ENCODE measurements at regions not wholly inside any gene's neighbourhood (a gene's known extent, or its start where the extent isn't known, plus 50 kb on each side); places are given as distances from the start of the nearest gene placed in this dataset.
A peak's percentile ranks its signal among the peaks of the same experiment; 100 is the strongest.
"Not testable (repeated sequence)": the region's sequence is repeated elsewhere in the genome, so short reads cannot be mapped to it uniquely, and the experiment has no call there.

GRCh38 chr7:131689662-131690234, 133.3 kb upstream of the PODXL start:
- H3K27ac Mint-ChIP-seq: no peak overlapping the region
- peaks cover 39% of the 10 kb centered on the region for H3K27me3 Mint-ChIP-seq
- H3K4me3 Mint-ChIP-seq: no peak overlapping the region
- peaks cover 0 to 1% (median 0%) of the 10 kb centered on the region in 3 donors for H3K9me3 Mint-ChIP-seq
- H3K36me3 Mint-ChIP-seq: no peaks in the 10 kb centered on the region
- H3K4me1 Mint-ChIP-seq: peaks cover 0 to 6% (median 4%) of the 10 kb centered on the region in 3 donors

DNA sequence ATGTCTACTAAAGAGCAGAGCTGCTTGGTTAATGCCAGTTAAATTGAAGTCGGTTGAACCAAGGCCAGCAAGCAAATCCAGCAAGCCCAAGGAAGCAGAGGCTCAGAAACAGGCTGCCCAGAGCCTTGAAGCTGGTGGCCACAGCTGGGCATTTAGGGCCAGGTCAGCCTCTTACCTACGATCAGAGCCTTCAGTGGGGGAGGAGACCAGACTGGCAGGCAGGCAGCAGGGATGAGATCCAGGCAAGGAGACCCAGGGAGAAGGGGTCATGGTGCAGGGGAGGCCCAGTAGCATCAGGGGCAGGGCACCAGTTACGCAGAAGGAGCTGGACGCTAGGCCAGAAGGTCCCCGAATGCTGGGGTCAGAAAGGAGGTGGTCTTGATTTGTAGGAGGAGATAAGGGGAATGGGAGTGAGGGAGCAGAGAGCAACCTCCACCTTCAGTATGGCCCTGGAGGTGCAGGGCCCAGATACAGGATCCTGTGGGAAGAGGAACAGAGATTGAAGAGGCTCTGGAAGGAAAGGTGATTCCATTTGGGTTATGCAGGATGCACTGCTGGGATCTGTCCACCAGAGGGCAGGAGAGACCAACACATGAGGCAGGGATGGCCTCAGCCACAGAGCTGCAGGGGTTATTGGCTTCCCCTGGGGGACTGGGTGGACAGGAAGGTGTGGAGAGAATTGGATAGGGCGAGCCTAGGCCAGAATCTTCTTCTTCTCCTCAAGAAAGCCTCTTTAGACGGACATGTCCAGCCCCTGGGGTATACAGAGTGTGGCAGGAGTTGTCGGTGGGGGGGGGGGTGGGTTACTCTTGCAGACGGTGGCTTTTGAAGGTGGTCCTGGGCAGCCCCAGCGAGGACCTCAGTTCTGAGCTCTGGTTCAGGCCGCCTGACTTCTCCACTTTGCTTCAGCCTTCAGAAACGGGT, 132.6 kb upstream of the PODXL start:
- Mint-ChIP-seq H3K4me3 (no peak overlapping the region), H3K4me1 (peaks cover 0 to 6% (median 4%) of the 10 kb centered on the region in 3 donors), H3K27ac (no peak overlapping the region), H3K9me3 (peaks cover 0 to 1% (median 0%) of the 10 kb centered on the region in 3 donors), H3K27me3 (peaks cover 39% of the 10 kb centered on the region), H3K36me3 (no peaks in the 10 kb centered on the region)

DNA sequence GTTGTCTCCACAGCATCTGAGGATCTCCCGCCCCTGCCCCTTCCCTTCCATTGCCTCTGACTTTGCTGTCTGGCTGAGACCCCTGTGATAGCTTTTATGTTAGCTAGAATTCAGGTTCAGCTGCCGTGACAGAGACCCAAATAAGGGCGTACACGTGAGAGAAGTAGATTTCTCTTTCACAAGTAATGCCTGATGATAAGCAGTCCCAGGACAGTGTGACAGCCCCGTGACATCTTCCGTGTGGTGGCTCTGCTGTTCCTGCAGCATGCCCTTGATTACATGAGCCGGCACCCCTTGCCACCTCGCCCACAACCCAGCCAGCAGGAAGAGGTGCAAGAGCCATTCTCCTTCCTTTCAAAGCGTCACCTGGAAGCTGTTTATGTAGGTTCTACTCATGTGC, 130.9 kb upstream of the PODXL start:
- Mint-ChIP-seq H3K4me1 (peaks cover 0 to 8% (median 5%) of the 10 kb centered on the region in 3 donors), H3K4me3 (no peak overlapping the region), H3K27me3 (peaks cover 34% of the 10 kb centered on the region), H3K9me3 (peaks cover 0 to 1% (median 0%) of the 10 kb centered on the region in 3 donors), H3K27ac (peak overlapping the region in 1 of 3 donors; percentile 39), H3K36me3 (no peaks in the 10 kb centered on the region)

- Mint-ChIP-seq H3K4me3 (no peak overlapping the region), H3K36me3 (no peaks in the 10 kb centered on the region), H3K4me1 (peaks cover 0 to 8% (median 3%) of the 10 kb centered on the region in 3 donors), H3K27ac (no peak overlapping the region), H3K9me3 (no peaks in the 10 kb centered on the region), H3K27me3 (peaks cover 29% of the 10 kb centered on the region)
Observed at GRCh38 chr7:131686833-131687232, 130.4 kb upstream of the PODXL start.

DNA sequence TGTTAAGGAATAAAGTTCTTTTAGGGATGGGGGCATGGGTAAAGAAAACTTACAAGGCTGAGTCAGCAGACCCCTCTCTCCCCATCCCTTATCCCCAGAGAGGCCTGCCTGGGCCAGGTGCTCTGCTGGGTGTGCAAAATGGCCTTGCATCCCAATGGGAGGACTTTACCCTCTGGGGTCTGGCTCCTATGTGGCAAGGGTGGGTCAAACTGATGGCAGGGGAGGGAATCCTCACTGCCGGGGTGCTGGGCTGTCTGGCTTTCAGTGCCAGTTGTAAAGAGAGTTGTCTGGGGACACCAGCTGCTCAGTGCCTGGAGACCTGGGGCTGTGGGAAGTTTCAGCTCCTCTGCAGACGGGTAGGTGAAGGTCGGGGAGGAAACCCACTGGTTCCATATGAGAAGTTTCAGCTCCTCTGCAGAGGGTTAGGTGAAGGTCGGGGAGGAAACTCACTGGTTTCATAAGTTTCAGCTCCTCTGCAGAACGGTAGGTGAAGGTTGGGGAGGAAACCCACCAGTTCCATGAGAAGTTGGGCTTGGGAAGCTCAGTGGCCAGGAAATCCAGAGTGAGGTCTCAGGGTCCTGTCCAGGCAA, 127.2 kb upstream of the PODXL start:
- Mint-ChIP-seq H3K27ac (no peak overlapping the region), H3K27me3 (peaks cover 11% of the 10 kb centered on the region), H3K4me1 (peaks cover 0 to 3% (median 0%) of the 10 kb centered on the region in 3 donors), H3K4me3 (no peak overlapping the region), H3K36me3 (no peaks in the 10 kb centered on the region), H3K9me3 (peaks cover 0 to 4% (median 0%) of the 10 kb centered on the region in 3 donors)

- Mint-ChIP-seq H3K27me3 (peaks cover 6% of the 10 kb centered on the region), H3K27ac (no peak overlapping the region), H3K4me1 (peaks cover 0 to 3% (median 0%) of the 10 kb centered on the region in 3 donors), H3K4me3 (no peak overlapping the region), H3K36me3 (no peaks in the 10 kb centered on the region), H3K9me3 (peaks cover 0 to 4% (median 0%) of the 10 kb centered on the region in 3 donors)
Observed at GRCh38 chr7:131681961-131682360, 125.5 kb upstream of the PODXL start.

DNA sequence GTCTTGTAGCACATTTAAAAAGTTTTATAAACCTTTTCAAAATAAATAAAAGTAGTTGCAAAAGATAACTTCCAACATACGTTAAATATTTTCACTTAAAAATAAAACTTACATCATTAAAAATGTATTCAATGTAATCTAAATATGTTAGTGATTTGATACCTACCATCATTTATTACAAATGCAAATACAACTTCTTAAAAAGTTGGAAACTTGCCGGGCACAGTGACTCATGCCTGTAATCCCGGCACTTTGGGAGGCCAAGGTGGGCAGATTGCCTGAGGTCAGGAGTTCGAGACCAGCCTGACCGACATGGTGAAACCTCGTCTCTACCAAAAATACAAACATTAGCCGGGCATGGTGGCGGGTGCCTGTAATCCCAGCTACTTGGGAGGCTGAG, 122.6 kb upstream of the PODXL start:
- H3K9me3 Mint-ChIP-seq, H3K36me3 Mint-ChIP-seq, H3K27ac Mint-ChIP-seq, H3K4me1 Mint-ChIP-seq, H3K4me3 Mint-ChIP-seq, H3K27me3 Mint-ChIP-seq: not testable (repeated sequence)

DNA sequence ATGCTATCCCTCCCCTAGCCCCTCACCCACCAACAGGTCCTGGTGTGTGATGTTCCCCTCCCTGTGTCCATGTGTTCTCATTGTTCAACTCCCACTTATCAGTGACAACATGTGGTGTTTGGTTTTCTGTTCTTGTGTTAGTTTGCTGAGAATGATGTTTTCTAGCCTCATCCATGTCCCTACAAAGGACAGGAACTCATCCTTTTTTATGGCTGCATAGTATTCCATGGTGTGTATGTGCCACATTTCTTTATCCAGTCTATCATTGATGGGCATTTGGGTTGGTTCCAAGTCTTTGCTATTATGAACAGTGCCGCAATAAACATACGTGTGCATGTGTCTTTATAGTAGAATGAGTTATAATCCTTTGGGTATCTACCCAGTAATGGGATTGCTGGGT, 120.4 kb upstream of the PODXL start:
- not testable (repeated sequence) for H3K4me3 Mint-ChIP-seq, H3K27me3 Mint-ChIP-seq, H3K4me1 Mint-ChIP-seq, H3K36me3 Mint-ChIP-seq, H3K9me3 Mint-ChIP-seq
- peak overlapping the region in 1 of 3 donors; percentile 19 for H3K27ac Mint-ChIP-seq

GRCh38 chr7:131674131-131674530, 117.7 kb upstream of the PODXL start:
- Mint-ChIP-seq H3K4me1 (no peaks in the 10 kb centered on the region), H3K4me3 (no peak overlapping the region), H3K27me3 (peaks cover 11% of the 10 kb centered on the region), H3K9me3 (no peaks in the 10 kb centered on the region), H3K27ac (peak overlapping the region in 1 of 3 donors; percentile 3), H3K36me3 (peaks cover 2% of the 10 kb centered on the region)

DNA sequence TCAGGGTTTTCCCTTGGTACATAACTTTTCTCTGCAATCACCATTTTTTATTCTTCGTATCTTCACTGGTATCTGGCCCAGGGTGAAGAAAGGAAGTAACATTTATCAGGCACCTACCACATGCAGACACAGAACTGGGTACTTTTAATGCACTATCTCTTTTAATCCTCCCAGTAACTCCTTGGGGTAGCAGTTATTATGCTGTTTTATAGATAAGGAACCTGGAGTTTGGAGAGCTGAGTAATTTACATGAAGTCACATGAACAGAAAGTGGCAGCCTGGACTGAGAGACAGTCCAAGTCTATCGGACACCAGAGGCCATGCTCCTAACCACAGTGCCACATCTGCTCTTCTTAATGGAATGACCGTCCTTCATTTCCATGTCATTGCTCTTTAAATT, 117.1 kb upstream of the PODXL start:
- Mint-ChIP-seq H3K27me3 (peaks cover 11% of the 10 kb centered on the region), H3K4me3 (no peak overlapping the region)

GRCh38 chr7:131670406-131670805, 114.0 kb upstream of the PODXL start:
- no peak overlapping the region for H3K4me3 Mint-ChIP-seq
- peaks cover 2 to 11% (median 10%) of the 10 kb centered on the region in 3 donors for H3K9me3 Mint-ChIP-seq
- peaks cover 2% of the 10 kb centered on the region for H3K36me3 Mint-ChIP-seq
- no peak overlapping the region for H3K27ac Mint-ChIP-seq
- H3K27me3 Mint-ChIP-seq: peaks cover 9% of the 10 kb centered on the region
- H3K4me1 Mint-ChIP-seq: no peaks in the 10 kb centered on the region

More for the DNA sequence above, 117.1 kb upstream of the PODXL start:
- Mint-ChIP-seq H3K4me1 (no peaks in the 10 kb centered on the region), H3K9me3 (no peaks in the 10 kb centered on the region), H3K36me3 (peaks cover 2% of the 10 kb centered on the region), H3K27ac (peak overlapping the region in 1 of 3 donors; percentile 3)

DNA sequence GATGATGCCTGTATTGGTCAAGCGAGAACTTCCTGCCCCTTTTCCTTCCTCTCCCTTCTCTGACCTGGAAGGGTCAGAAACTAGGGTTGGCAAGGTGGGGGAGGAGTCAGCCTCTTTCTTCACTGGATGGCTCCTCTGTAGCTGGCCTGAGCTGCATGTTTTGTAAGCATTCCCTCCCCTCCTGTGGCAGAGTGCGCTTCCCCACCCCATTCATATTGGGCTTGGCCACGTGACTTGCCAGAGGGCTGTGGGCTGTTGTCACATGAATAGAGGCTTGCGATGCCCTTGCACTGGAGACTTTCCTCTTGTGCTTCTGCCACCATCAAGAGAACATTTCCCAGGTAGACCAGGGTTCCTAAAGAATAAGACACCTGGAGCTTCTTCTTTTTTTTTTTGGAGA, 111.3 kb upstream of the PODXL start:
- Mint-ChIP-seq H3K27me3 (peaks cover 5% of the 10 kb centered on the region), H3K9me3 (peaks cover 2 to 15% (median 10%) of the 10 kb centered on the region in 3 donors), H3K36me3 (peaks cover under 1% of the 10 kb centered on the region), H3K27ac (peak overlapping the region in 1 of 3 donors; percentile 31), H3K4me3 (no peak overlapping the region), H3K4me1 (no peaks in the 10 kb centered on the region)

DNA sequence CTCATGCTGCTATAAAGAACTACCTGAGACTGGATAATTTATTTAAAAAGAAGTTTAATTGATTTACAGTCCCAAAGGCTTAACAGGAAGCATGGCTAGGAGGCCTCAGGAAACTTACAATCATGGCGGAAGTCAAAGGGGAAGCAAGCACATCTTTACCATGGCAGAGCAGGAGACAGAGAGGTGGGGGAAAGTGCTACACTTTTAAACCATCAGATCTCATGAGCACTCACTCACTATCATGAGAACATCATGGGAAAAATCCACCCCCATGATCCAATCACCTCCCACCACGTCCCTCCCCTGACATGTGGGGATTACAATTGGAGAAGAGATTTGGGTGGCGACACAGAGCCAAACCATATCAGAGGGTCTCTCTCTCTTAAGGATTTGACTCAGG, 108.6 kb upstream of the PODXL start:
- H3K36me3 Mint-ChIP-seq: no peaks in the 10 kb centered on the region
- no peaks in the 10 kb centered on the region for H3K4me1 Mint-ChIP-seq
- peaks cover 1% of the 10 kb centered on the region for H3K27me3 Mint-ChIP-seq
- H3K9me3 Mint-ChIP-seq: peaks cover 2 to 16% (median 10%) of the 10 kb centered on the region in 3 donors
- H3K27ac Mint-ChIP-seq: no peak overlapping the region
- peak overlapping the region in 1 of 4 donors; percentile 74 for H3K4me3 Mint-ChIP-seq

GRCh38 chr7:131664570-131664969, 108.1 kb upstream of the PODXL start:
- Mint-ChIP-seq H3K4me3 (no peak overlapping the region), H3K9me3 (peaks cover 2 to 16% (median 10%) of the 10 kb centered on the region in 3 donors), H3K27ac (no peak overlapping the region), H3K4me1 (no peaks in the 10 kb centered on the region), H3K36me3 (no peaks in the 10 kb centered on the region), H3K27me3 (peaks cover 1% of the 10 kb centered on the region)

DNA sequence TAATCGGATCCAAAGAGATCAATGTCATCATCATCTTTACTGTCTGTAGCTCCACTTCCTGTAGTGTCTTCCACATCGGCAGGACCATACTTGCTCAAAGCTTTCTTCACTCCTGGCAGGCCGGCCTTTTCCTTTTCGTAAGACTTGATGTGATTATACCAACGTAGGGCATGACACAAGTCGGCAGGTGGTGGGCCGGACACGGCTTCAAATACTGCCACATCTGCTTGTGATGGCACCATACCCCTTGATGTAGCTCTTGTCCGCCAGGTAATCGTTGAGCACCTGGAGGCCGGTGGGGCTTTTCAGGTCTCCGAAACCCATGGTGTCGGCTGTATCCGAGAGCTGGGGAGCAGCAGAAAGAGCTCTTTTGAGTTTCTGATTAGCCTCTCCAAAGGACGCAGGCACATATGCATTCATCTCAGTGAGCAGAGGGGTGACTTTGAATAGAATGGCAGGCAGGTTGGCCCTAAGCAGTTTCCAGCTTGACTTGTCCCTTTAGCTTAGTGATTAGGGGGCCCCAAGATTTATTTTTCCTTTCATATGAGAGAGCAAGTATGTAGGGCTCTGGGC, 106.0 kb upstream of the PODXL start:
- H3K4me3 Mint-ChIP-seq, H3K36me3 Mint-ChIP-seq: not testable (repeated sequence)
- H3K9me3 Mint-ChIP-seq: peaks cover 2 to 16% (median 10%) of the 10 kb centered on the region in 3 donors

More for the DNA sequence above, 106.0 kb upstream of the PODXL start:
- H3K27me3 Mint-ChIP-seq, H3K4me1 Mint-ChIP-seq, H3K27ac Mint-ChIP-seq: not testable (repeated sequence)
